Activated CD4-positive, CD25-positive, alpha-beta regulatory T cell (primary cell): ENCODE measurements at regions not wholly inside any gene's neighbourhood (a gene's known extent, or its start where the extent isn't known, plus 50 kb on each side); places are given as distances from the start of the nearest gene placed in this dataset.
"Not testable (repeated sequence)": the region's sequence is repeated elsewhere in the genome, so short reads cannot be mapped to it uniquely, and the experiment has no call there.

Source experiments
- DNase-seq, 4 experiments: peaks; one replicate each; lab custom pipeline; 2025; lab: John Stamatoyannopoulos, UW

DNA sequence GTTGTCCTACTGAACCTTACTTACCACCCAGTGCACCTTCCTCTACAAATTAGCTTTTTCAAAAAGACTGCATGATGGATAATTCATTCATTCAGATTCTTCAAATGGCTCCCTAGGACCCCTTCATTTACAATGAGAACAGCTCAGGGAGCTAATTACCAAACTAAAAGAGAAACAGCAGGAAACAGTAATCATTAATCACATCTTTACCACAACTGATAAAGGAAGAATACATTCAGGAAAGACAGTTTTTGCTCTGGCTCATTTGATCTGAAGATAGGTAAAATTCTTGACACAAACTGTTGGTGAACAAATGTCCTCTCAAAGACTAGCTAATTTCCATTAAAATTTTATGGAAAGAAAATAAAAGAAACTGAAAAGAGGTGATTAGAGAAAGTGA, 1652.7 kb upstream of the LRRTM3 start:
- no peak for DNase-seq

DNA sequence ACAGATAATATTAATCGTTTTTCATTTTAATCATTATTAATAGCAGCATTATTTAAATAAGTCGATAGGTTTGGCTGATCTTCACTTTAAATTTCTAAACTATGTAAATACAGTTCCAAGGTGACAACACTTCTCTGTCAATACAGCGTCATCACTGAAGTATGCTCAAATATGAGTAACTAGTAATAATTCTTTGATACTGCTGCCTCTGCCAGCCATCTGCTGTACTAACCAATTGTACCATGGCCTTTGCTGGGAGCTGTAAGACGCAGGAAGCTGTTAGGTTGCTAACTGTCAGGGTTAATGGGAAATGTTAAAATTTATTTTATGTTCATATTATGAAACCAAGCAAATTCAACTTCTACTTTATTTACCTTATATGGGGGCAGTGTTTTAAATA, 1650.5 kb upstream of the LRRTM3 start:
- DNase-seq: no peak

GRCh38 chr10:65284495-65285041, 1641.3 kb upstream of the LRRTM3 start:
- no peak for DNase-seq

DNA sequence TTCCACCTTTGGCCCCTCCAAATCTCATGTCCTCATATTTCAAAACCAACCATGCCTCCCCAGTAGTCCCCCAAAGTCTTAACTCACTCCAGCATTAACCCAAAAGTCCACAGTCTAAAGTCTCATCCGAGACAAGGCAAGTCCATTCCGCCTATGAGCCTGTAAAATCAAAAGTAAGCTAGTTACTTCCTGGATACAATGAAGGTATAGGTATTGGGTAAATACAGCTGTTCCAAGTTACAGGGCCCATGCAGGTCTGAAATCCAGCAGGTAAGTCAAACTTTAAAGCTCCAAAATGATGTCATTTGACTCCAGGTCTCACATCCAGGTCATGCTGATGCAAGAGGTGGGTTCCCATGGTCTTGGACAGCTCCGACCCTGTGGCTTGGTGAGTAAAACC, 1640.1 kb upstream of the LRRTM3 start:
- DNase-seq: not testable (repeated sequence)

DNA sequence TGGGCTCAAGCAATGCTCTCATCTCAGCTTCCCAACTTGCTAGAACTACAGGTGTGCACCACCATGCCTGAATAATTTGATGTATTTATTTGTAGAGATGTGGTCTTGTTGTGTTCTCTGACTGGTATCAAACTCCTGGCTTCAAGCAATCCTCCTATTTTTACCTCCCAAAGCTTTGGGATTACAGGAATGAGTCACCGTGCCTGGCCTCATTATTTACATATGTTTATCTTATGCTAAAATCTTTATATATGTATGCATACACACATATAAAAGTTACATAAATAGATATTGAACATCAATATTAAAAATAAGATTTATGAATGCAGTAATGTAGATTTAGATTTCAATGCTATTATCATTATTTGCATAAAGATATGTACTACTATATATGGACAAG, 1634.5 kb upstream of the LRRTM3 start:
- DNase-seq: no peak

- DNase-seq: no peak
Observed at GRCh38 chr10:65292551-65292950, 1633.3 kb upstream of the LRRTM3 start.

DNA sequence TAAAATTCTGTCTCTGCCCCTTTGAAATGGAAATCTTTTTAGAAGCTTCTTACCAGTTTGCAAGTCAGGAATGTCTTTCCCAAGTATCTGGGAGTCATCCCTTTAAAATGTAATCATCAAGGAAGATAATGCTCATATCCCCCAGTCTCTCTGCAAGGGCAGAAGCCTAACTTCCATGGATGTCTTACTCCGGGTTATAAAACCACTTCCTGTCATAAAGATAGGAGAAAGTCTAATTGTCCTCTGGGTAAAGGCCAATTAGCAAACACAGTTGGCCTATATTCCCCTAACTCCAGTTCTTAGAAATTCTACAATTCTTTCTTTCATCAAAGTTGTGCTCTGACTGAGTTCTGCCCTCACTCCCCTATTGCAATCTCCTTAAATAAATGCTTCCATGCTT, 1631.5 kb upstream of the LRRTM3 start:
- DNase-seq: no peak

DNA sequence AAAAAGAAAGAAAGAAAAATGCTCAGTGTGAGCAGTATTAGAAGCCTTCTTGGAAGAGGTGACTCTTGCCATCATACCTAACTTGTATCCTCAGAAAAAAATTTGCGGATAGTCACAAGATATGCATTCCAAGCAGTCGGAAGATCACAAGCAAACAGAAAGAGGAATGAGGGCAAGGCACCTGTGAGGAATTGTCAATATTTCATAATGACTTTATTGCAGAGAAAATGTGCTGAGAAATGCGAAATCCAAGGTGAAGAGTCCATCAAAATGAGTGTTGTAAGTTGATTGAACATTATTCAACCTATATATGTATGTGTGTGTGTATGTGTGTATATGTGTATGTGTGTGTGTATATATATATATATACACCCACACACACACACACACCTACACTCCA, 1624.7 kb upstream of the LRRTM3 start:
- DNase-seq: no peak

DNA sequence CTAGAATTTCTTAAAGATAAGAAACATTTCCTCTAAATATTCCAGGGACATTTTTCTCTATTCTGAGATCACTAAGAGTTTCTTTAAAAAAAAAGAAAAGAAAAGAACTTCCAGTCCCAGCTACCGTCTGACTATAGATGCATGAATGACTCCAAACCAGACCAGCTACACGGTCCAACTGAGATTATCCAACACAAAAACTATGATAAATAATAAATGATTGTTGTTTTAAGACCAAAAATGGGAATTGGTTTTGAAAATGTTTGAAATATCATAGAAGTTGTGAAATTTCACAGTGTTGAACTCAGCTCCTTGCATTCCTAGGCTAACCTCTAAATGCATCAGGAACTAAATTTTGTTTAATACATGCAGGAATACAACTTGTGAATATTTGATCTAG, 1619.6 kb upstream of the LRRTM3 start:
- DNase-seq: no peak

GRCh38 chr10:65312876-65313275, 1613.0 kb upstream of the LRRTM3 start:
- no peak for DNase-seq

- DNase-seq: no peak
Observed at GRCh38 chr10:65313406-65313805, 1612.4 kb upstream of the LRRTM3 start.

DNA sequence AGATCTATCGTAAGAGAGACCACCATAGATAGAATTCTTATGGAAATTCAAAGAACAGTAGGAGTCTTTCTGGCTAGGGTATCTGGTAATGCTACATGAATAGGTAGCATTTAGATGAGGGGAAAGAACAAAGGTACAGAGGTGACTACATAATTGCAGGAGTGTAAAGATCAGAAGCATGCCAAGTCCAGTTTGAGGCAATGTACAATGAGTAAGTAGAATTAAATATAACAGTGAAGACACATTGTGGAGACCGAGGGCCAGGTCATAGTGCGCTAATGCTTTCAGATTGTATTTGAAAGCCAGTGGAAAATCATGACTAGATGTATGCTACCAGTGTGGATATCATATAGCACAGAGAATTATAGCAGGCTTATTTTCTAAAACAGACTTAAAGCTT, 1611.6 kb upstream of the LRRTM3 start:
- no peak for DNase-seq

GRCh38 chr10:65319493-65319892, 1606.3 kb upstream of the LRRTM3 start:
- no peak for DNase-seq

- no peak for DNase-seq
Observed at GRCh38 chr10:65320236-65321026, 1605.4 kb upstream of the LRRTM3 start.

- DNase-seq: no peak
Observed at GRCh38 chr10:65323802-65324201, 1602.0 kb upstream of the LRRTM3 start.

GRCh38 chr10:65325913-65326312, 1599.9 kb upstream of the LRRTM3 start:
- no peak for DNase-seq

GRCh38 chr10:65328486-65328885, 1597.3 kb upstream of the LRRTM3 start:
- no peak for DNase-seq

DNA sequence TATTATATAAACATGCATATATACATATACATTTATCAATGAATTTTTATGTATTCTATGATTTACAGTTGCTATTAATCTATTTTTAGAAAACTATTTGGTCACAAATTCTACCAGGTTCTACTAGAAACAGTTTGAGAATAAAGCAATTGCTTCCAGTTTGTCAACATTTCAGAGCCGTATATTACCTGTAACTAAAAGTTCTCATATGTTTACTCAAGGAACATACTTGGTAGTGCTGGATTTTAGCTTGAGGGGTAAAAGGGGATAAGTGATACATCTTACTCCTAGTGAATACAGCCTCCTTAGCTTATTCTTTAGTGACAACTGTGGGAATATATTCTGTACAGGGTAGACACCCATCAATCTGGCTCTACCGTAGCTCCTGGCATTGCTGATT, 1590.5 kb upstream of the LRRTM3 start:
- DNase-seq: no peak

DNA sequence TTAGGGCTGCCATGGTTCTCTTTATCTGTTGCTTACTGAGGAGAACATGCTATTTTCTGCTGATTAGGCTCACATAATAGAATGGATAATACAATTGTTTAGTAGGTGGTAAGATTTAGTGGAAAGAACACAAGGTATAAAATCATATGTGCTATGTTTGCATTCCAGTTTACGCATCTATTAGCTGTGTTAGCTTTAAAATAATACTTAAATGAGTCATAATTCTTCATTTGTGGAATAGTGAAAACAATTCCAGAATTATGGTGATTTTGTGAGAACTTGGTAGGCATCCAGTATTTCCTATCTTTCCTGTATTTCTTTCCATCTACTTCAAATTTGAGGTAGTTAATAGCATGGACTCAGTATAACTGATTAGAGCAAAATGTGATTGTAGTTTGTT, 1585.5 kb upstream of the LRRTM3 start:
- no peak for DNase-seq

GRCh38 chr10:65341323-65341925, 1584.4 kb upstream of the LRRTM3 start:
- DNase-seq: no peak

- no peak for DNase-seq
Observed at GRCh38 chr10:65342245-65342644, 1583.6 kb upstream of the LRRTM3 start.

GRCh38 chr10:65346466-65346865, 1579.4 kb upstream of the LRRTM3 start:
- DNase-seq: no peak

DNA sequence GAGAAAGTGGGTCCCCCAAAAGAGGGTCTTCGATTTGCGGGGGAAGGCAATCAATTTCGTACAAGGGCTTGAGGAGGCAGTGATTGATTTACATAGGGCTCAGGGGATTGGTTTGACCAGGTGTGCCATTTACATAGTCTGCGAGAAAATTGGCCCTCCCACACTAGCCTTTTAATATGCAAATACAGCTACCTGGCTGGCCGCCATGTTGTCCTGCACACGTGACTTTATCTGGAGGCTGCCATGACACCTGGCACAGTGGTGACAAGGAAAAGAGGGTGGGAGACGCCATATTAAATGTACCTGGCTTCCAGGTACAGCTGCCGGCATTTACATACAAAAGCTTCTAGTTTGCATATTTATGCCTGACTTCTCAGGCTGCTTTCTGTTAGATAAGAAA, 1577.2 kb upstream of the LRRTM3 start:
- DNase-seq: no peak

- no peak for DNase-seq
Observed at GRCh38 chr10:65350611-65351010, 1575.2 kb upstream of the LRRTM3 start.
